MG63 (cell line): ENCODE measurements at regions not wholly inside any gene's neighbourhood (a gene's known extent, or its start where the extent isn't known, plus 50 kb on each side); places are given as distances from the start of the nearest gene placed in this dataset.

Experiments used
- DNase-seq: peaks from one replicate; pipeline ENCODE4 v3.0.0-alpha.2; 2020
- H3K27me3 ChIP-seq: fragments of 250-450 bp; sonication (Bioruptor Pico); 2 replicates; pipeline ENCODE4 v1.5.1; 2020; ENCODE audit warnings: mild to moderate bottlenecking, moderate library complexity
- H3K36me3 ChIP-seq: fragments of 250-450 bp; sonication (Bioruptor Pico); 2 replicates; pipeline ENCODE4 v1.5.1; 2020; ENCODE audit warnings: mild to moderate bottlenecking, moderate library complexity
- H3K4me3 ChIP-seq: fragments of 250-450 bp; sonication (Bioruptor Pico); 2 replicates; pipeline ENCODE4 v1.5.1; 2020; ENCODE audit warnings: mild to moderate bottlenecking, moderate library complexity
- H3K9me3 ChIP-seq: fragments of 250-450 bp; sonication (Bioruptor Pico); 2 replicates; pipeline ENCODE4 v1.5.1; 2020; ENCODE audit warnings: mild to moderate bottlenecking, moderate library complexity

DNA sequence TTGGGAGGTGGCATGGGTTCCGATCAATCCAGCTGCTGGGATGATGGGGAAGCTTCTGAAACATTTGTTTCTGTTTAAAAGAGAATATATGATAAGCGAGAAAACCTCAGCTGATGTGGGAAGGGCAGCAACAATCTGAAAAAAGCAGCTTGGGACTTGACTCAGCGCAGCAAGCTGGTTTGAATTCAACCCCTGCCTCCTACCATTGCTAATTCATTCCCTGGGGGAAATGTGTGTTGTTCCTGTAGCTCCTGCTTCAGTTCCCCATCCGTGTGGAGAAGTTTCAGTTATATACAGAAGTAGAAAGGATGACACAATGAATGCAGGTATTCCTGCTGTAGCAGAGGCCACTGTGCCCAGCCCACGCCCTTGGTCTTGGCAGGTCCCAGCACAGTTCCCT lies 145.1 kb downstream of the NXNL2 start:
- no peak for DNase-seq
- H3K4me3 ChIP-seq: no peak overlapping the region

DNA sequence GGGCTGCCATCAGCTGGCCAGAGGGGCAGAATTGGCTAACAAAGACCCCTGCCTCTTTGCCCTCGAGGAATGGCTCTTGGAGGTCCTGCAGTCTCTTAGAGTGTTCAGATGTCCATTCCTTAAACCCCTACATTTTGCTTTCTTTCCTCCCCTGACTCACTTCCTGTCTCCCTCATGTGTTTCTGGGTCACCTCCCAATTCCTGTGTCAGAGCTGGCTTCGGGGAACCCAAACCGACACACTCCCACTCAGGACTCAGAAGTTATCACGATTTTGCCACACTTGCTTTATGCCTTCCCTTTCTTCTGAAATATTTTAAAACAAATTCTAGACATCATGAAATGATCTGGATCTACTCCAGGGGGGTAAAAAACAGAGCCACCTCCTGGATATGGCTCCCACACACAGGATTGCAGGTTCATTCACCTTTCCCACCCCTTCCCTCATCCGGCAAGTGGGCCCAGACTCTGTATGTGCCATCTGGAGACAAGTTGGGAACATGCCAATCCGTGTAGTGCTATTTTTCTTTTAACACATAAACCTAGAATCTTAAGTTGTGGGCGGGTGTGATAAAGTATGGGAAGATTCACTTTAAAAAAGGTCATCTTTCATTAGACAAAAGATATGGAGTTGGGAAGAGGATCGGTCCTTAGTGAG lies 145.7 kb downstream of the NXNL2 start:
- no peaks in the 10 kb centered on the region for H3K9me3 ChIP-seq
- no peaks in the 10 kb centered on the region for H3K36me3 ChIP-seq
- no peaks in the 10 kb centered on the region for H3K27me3 ChIP-seq
- no peak for DNase-seq
- H3K4me3 ChIP-seq: no peak overlapping the region

More for the DNA sequence above, 145.1 kb downstream of the NXNL2 start:
- Histone ChIP-seq H3K9me3 (no peaks in the 10 kb centered on the region), H3K36me3 (no peaks in the 10 kb centered on the region), H3K27me3 (no peaks in the 10 kb centered on the region)

DNA sequence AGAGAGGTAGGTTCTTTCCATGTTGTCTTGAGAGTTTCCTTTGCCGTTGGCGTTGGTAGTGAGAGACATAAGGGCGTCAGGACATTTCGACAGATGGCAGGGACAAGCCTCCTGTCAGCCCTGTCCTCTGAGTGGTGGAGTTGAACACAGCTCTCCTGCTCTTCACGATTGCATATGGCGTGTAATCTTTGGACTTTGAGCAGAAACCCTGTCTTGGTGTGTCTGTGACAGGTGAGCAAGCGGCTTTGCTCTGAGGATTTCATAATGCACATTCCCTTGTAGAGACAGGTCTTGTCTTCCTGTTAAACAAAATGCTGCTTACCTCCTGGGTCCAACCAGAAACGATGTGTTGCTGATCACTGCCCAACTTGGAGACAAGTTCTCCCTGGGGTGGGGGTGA lies 146.5 kb downstream of the NXNL2 start:
- no peaks in the 10 kb centered on the region for H3K36me3 ChIP-seq
- no peaks in the 10 kb centered on the region for H3K27me3 ChIP-seq
- DNase-seq: no peak
- H3K4me3 ChIP-seq: no peak overlapping the region
- H3K9me3 ChIP-seq: no peaks in the 10 kb centered on the region

DNA sequence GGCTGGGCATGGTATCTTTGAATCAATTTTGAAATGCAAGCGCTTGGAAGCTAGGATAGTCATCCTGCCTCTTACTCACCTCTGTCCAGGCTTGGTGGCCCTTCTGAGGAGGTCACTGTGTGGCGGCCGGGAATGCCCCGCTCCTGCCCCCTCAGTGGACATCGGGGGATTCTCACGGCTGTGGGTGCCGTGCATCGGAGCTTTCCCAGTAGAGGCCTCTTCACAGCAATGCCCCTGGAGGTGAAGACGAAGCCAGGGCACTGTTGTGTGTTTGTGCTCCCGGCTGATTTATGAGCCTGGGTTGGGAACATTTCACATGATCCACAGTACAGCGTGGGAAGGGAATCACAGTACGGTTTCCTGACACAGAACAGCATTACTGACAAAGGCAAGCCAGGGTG lies 147.5 kb downstream of the NXNL2 start:
- Histone ChIP-seq H3K36me3 (no peaks in the 10 kb centered on the region), H3K4me3 (no peak overlapping the region), H3K27me3 (no peaks in the 10 kb centered on the region), H3K9me3 (no peaks in the 10 kb centered on the region)
- no peak for DNase-seq

DNA sequence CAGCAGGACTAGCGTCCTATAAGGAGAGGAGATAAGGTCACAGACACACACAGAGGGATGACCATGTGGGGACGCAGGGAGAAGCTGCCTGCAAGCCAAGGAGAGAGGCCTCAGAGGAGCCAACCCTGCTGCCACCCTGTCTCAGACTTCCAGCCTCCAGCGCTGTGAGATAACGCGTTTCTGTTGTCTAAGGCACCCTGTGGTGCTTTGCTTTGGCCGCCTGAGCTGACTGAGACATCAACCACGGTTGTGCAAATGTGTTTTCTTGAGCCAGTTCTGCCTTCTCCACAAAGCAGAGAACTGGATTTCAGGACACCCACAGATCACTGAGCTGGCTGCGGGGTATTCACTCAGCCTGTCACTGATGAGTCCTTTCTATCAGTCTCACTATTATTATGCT lies 149.1 kb downstream of the NXNL2 start:
- DNase-seq: no peak
- no peaks in the 10 kb centered on the region for H3K36me3 ChIP-seq
- H3K4me3 ChIP-seq: no peak overlapping the region

DNA sequence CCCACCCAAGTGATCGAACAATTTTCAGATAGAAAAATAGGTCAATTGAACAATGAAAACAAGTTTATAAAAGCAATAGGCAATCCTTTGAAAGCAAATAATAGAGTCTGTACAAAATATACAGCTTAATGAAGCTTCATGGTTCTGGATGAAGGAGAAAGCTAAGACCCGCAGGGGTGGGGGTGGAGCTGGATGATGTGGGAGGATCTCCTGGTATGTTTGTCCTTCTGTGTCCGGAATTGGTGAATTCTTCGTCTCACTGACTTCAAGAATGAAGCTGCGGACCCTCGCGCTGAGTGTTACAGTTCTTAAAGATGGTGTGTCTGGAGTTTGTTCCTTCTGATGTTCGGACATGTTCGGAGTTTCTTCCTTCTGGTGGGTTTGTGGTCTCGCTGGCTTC lies 149.9 kb downstream of the NXNL2 start:
- Histone ChIP-seq H3K36me3 (no peaks in the 10 kb centered on the region), H3K27me3 (no peaks in the 10 kb centered on the region), H3K4me3 (no peak overlapping the region), H3K9me3 (no peaks in the 10 kb centered on the region)
- no peak for DNase-seq

More for the DNA sequence above, 149.1 kb downstream of the NXNL2 start:
- Histone ChIP-seq H3K27me3 (no peaks in the 10 kb centered on the region), H3K9me3 (no peaks in the 10 kb centered on the region)

DNA sequence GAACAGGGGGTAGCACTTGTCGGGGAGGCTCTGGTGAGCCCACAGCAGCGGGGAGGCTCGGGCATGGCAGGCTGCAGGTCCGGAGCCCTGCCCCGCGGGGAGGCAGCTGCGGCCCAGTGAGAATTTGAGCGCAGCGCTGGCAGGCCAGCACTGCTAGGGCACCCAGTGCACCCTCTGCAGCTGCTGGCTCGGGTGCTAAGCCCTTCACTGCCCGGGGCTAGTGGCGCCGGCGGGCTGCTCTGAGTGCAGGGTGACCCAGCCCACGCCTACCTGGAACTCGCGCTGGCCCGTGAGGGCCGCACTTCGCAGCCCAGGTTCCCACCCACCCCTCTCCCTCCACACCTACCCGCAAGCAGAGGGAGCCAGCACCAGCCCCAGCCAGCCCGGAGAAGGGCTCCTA lies 151.0 kb downstream of the NXNL2 start:
- Histone ChIP-seq H3K36me3 (no peaks in the 10 kb centered on the region), H3K9me3 (no peaks in the 10 kb centered on the region), H3K4me3 (no peak overlapping the region), H3K27me3 (no peaks in the 10 kb centered on the region)
- no peak for DNase-seq

DNA sequence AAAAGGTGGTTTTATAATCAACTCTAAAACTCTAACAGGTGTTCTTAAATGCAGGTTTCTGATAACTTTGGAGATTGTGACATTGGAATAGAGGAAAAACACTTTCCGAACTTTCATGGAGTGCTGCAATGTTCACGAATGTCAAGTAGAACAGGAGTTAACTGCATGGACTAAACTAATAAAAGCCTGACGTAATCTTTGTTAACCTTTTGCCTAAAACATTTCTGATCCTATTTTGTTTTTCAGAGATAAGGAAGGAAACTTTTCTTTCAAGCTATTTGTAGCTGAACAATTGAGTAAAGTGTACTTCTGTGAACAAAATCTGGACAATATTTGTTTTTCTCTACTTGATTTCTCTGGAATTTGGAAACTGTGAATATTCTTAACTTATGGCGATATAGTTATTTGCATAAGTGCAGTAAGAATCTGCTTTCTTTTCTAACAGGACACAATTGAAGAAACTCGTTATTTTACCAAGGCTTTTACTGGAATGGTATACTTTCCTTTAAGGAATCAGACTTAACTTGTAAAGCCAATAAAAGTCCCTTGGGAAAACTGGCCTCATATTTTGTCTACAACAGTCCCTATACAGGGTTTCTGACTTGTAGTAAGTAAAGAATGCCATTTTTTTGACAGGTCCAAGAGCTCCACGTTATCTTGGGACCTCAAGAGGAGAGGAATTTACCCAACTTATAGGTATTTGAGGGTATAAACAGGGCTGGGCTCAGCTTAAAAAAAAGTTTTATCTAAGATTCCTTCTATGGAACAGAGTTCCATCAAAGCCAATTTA lies 154.7 kb downstream of the NXNL2 start:
- H3K9me3 ChIP-seq: no peaks in the 10 kb centered on the region; the same call in 1 of the 2 replicates
- H3K4me3 ChIP-seq: no peak overlapping the region
- no peaks in the 10 kb centered on the region for H3K36me3 ChIP-seq
- no peak for DNase-seq
- H3K27me3 ChIP-seq: no peaks in the 10 kb centered on the region

DNA sequence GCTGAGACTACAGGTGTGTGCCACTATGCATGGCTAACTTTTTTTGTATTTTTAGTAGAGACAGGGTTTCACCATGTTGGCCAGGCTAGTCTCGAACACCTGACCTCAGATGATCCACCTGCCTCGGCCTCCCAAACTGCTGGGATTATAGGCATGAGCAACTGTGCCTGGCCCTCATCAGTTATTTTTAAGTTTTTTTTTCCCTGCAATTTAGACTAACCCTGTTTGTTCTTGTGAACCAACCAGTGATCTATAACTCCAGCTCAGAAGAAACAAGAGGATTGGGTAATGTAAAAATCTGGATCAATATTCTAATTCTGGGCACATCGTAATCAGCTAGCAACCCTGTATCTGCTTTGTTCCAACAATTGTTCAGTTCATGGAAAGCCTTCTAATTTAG lies 155.7 kb downstream of the NXNL2 start:
- Histone ChIP-seq H3K27me3 (no peaks in the 10 kb centered on the region), H3K4me3 (no peak overlapping the region), H3K9me3 (no peaks in the 10 kb centered on the region; the same call in 1 of the 2 replicates), H3K36me3 (no peaks in the 10 kb centered on the region)
- DNase-seq: no peak

DNA sequence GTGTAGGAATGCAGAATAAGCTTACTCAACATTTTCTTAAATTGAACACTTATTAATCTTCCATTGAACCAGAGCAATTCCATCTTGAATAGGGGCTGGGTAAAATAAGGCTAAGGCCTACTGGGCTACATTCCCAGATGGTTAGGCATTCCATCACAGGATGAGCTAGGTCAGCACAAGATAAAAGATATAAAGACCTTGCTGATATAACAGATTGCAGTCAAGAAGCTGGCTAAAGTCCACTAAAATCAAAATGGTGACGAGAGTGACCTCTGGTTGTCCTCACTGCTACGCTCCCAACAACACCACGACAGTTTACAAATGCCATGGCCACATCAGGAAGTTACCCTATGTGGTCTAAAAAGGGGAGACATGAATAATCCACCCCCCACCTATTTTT lies 156.1 kb downstream of the NXNL2 start:
- no peak overlapping the region for H3K4me3 ChIP-seq
- H3K27me3 ChIP-seq: no peaks in the 10 kb centered on the region
- DNase-seq: no peak

DNA sequence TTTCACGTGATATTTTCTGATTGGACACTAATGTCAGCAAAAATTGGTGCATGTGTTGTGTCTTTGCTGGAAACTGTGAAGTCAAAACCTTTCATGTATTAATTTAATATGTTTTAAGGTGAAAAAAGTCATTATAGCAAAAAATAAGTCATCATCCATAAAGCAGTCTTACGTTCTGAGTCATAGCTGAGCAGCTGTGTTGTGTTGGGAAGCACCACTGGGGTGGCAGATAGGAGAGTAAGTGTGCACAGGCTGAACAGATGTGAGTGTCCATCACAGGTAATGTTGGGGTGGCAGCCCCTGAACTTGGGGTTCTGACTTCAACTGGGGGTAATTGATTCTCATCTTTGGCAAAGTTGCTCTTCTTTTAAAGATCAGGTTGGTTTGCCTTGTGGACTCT lies 156.8 kb downstream of the NXNL2 start:
- no peak for DNase-seq
- Histone ChIP-seq H3K36me3 (no peaks in the 10 kb centered on the region), H3K27me3 (no peaks in the 10 kb centered on the region), H3K4me3 (no peak overlapping the region), H3K9me3 (no peaks in the 10 kb centered on the region; the same call in 1 of the 2 replicates)

More for the DNA sequence above, 156.1 kb downstream of the NXNL2 start:
- Histone ChIP-seq H3K36me3 (no peaks in the 10 kb centered on the region), H3K9me3 (no peaks in the 10 kb centered on the region; the same call in 1 of the 2 replicates)

DNA sequence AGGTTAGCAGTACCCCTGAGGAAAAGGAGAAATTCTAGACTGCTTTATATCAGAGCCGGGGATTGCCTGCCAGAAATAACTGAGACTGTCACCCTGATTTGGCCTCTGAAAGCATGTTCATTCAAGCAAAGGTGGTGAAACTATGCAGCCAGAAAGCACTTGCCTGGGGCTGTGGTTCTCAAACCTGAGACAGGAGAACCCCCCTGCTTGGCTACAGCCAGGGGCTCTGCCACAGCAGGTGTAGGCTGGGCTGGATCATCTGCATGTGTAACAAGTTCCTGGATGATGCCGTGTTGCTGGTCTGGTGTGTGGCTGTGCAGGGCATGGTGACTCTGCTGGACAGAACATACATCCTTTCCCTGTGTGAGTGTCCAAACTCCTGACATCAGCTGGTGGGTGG lies 157.8 kb downstream of the NXNL2 start:
- Histone ChIP-seq H3K27me3 (no peaks in the 10 kb centered on the region), H3K4me3 (no peak overlapping the region), H3K36me3 (no peaks in the 10 kb centered on the region), H3K9me3 (no peaks in the 10 kb centered on the region; the same call in 1 of the 2 replicates)
- DNase-seq: no peak

DNA sequence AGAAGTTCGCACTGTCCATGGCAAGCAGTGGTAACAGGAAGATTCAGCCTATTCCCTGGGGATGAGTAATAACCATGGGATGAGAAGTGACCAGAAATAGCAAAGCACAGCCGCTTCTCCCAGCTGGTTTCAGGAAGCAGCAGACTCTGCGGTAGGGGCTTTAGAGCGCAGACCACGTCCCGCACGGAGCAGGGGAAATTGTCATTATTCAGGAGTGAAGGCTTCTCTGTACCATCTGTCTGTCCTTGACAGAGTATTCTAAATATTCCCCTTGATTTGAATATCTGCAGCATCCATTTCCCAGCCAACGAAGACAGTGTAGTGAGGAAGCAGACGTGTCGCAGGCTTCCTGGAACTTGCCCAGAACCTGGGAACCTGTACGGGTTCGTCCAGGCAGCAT lies 159.6 kb downstream of the NXNL2 start:
- H3K27me3 ChIP-seq: no peaks in the 10 kb centered on the region
- no peaks in the 10 kb centered on the region for H3K36me3 ChIP-seq
- no peak for DNase-seq
- H3K4me3 ChIP-seq: no peak overlapping the region
- H3K9me3 ChIP-seq: no peaks in the 10 kb centered on the region; the same call in 1 of the 2 replicates

DNA sequence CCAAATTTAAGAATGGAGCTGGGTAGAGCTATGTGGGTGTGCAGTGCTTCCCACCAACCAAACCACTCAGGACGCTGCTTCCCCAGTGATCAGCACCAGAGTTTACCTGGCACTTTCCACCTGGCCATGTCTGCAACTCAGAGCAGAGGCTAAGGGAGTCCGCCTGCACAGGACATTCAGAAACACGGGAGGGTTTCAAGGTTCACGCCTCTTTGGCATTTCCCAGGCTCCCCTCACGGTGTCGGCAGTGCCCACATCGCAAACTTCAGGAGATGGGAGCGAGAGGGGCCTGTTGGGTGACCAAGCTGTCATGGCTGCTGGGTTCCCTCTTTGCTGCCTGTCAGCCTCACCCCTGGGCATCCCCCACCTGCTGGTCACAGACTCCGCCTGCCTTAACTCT lies 161.5 kb downstream of the NXNL2 start:
- Histone ChIP-seq H3K27me3 (no peaks in the 10 kb centered on the region), H3K4me3 (no peak overlapping the region), H3K9me3 (no peaks in the 10 kb centered on the region; the same call in 1 of the 2 replicates), H3K36me3 (no peaks in the 10 kb centered on the region)
- DNase-seq: no peak

DNA sequence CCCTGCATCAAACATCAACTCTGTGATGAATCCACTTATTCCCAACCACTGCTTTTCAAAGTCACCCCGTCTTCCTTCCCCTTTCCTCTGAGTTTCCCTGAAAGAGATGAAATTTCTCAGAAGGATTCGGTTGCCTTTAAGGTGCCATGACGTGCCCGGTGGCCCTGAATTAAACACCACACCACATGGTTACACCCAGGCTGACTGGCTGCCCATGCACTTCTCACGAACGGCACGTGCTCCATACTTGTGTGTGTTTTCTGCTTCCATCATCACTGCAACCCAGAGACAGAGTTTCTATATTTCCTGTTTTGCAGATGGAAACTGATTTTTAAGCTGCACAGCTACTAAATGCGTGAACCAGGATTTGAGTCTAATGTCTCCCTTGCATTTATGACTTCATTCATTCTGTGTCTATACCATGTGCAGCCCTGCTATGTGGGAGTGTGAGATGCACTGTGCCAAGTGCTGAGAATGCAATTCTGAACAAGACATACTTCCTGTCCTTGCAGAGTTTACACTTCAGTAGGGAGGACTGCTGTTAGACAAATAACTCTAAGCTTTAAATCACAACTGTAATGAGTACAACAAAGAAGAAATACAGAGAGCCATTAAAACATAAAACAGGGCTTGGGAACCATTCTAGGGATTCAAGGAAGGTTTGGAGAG lies 162.9 kb downstream of the NXNL2 start:
- no peaks in the 10 kb centered on the region for H3K36me3 ChIP-seq
- no peaks in the 10 kb centered on the region; the same call in 1 of the 2 replicates for H3K9me3 ChIP-seq
- no peaks in the 10 kb centered on the region for H3K27me3 ChIP-seq
- DNase-seq: no peak
- H3K4me3 ChIP-seq: no peak overlapping the region

DNA sequence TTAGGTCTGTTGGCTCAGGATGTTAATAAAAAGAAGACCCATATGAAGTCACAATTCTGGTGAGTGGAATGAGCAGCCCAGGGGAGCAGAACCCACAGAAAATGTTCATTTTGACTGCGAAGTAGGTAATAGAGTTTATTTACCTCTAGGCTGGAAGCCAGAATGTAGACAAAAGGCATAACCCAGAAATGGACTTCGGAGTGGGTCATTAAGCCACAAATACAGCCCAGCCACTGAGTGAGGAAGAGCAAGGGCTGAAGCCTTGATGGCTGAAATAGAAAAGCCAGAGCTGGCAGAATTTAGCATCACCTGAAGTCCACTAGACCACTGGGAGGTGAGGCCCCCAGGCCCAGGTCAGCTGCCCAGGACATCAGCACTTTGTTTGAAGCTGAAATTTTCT lies 168.0 kb downstream of the NXNL2 start:
- Histone ChIP-seq H3K4me3 (no peak overlapping the region), H3K27me3 (no peaks in the 10 kb centered on the region), H3K9me3 (no peaks in the 10 kb centered on the region), H3K36me3 (no peaks in the 10 kb centered on the region)
- no peak for DNase-seq
